ENCODE measurements at regions not wholly inside any gene's neighbourhood (a gene's known extent, or its start where the extent isn't known, plus 50 kb on each side); places are given as distances from the start of the nearest gene placed in this dataset.
"Not testable (repeated sequence)": the region's sequence is repeated elsewhere in the genome, so short reads cannot be mapped to it uniquely, and the experiment has no call there.

- Histone ChIP-seq H3K27ac (ENCODE audit: low read depth in 1 of 2, low read length in 2 of 2) (no peak overlapping the region), H3K36me3 (ENCODE audit: insufficient read depth, low read length) (no peaks in the 10 kb centered on the region), H3K4me1 (ENCODE audit: insufficient read depth, low read length) (no peaks in the 10 kb centered on the region), H3K9me3 (ENCODE audit: control insufficient read depth in 1 of 2, insufficient read depth in 1 of 2, low read length in 2 of 2) (no peaks in the 10 kb centered on the region), H3K27me3 (ENCODE audit: control insufficient read depth in 1 of 2, insufficient read depth in 2 of 2, low read length in 2 of 2) (peaks cover 25 to 29% of the 10 kb centered on the region in 2 experiments), H3K4me3 (ENCODE audit: low read length) (no peak overlapping the region)
- ATAC-seq (ENCODE audit: poor library complexity) (no peak), DNase-seq (no peak)
- ChIA-PET POLR2A (no interaction called here), CTCF (interaction anchor here (1.6 kb wide), 1 partner anchor 8 kb away, joined by 7 read pairs; no protein-coding TSS in a partner anchor)
- no peaks in the 10 kb centered on the region for H3K9me3 Mint-ChIP-seq
- intact Hi-C loops (cut with DNase I, micrococcal nuclease), result loop anchor here in 1 of 2 experiments (10.0 kb wide), 1 partner anchor 1854 kb away; no protein-coding TSS in a partner anchor
- H3K4me1 Mint-ChIP-seq (ENCODE audit: low read depth), result no peaks in the 10 kb centered on the region
- no peaks in the 10 kb centered on the region for H3K36me3 Mint-ChIP-seq (ENCODE audit: low read depth)
- peaks cover 70% of the 10 kb centered on the region for H3K27me3 Mint-ChIP-seq
- no peak for TF ChIP-seq CTCF (IDR thresholded peaks at IDR 0.05)
- no peak overlapping the region for H3K4me3 Mint-ChIP-seq
- no peak overlapping the region for H3K27ac Mint-ChIP-seq
Observed at GRCh38 chr22:35158336-35158735, 92.4 kb downstream of the ISX start.

- Mint-ChIP-seq H3K27me3 (peaks cover 63% of the 10 kb centered on the region), H3K27ac (no peak overlapping the region), H3K36me3 (ENCODE audit: low read depth) (no peaks in the 10 kb centered on the region), H3K4me3 (no peak overlapping the region), H3K9me3 (no peaks in the 10 kb centered on the region), H3K4me1 (ENCODE audit: low read depth) (no peaks in the 10 kb centered on the region)
- POLR2A ChIA-PET, result no interaction called here
- CTCF ChIA-PET, result interaction anchor here (1.6 kb wide), 1 partner anchor 9 kb away, joined by 7 read pairs; no protein-coding TSS in a partner anchor
- ATAC-seq (ENCODE audit: poor library complexity), result no peak
- Histone ChIP-seq H3K4me3 (ENCODE audit: low read length) (no peak overlapping the region), H3K9me3 (ENCODE audit: control insufficient read depth in 1 of 2, insufficient read depth in 1 of 2, low read length in 2 of 2) (no peaks in the 10 kb centered on the region), H3K36me3 (ENCODE audit: insufficient read depth, low read length) (no peaks in the 10 kb centered on the region), H3K27me3 (ENCODE audit: control insufficient read depth in 1 of 2, insufficient read depth in 2 of 2, low read length in 2 of 2) (peaks cover 21 to 28% of the 10 kb centered on the region in 2 experiments), H3K4me1 (ENCODE audit: insufficient read depth, low read length) (no peaks in the 10 kb centered on the region), H3K27ac (ENCODE audit: low read depth in 1 of 2, low read length in 2 of 2) (no peak overlapping the region)
- no peak for DNase-seq
- intact Hi-C loops (cut with DNase I, micrococcal nuclease), result loop anchor here in 1 of 2 experiments (10.0 kb wide), 1 partner anchor 1855 kb away; no protein-coding TSS in a partner anchor
- TF ChIP-seq CTCF (IDR thresholded peaks at IDR 0.05), result no peak
Observed at GRCh38 chr22:35159343-35159742, 93.4 kb downstream of the ISX start.

GRCh38 chr22:35160268-35160667 is 94.3 kb downstream of the ISX start:
- Histone ChIP-seq H3K4me1 (ENCODE audit: insufficient read depth, low read length) (no peaks in the 10 kb centered on the region), H3K4me3 (ENCODE audit: low read length) (no peak overlapping the region), H3K36me3 (ENCODE audit: insufficient read depth, low read length) (no peaks in the 10 kb centered on the region), H3K9me3 (ENCODE audit: control insufficient read depth in 1 of 2, insufficient read depth in 1 of 2, low read length in 2 of 2) (no peaks in the 10 kb centered on the region), H3K27me3 (ENCODE audit: control insufficient read depth in 1 of 2, insufficient read depth in 2 of 2, low read length in 2 of 2) (peaks cover 11 to 23% of the 10 kb centered on the region in 2 experiments), H3K27ac (ENCODE audit: low read depth in 1 of 2, low read length in 2 of 2) (no peak overlapping the region)
- Mint-ChIP-seq H3K4me1 (ENCODE audit: low read depth) (no peaks in the 10 kb centered on the region), H3K4me3 (no peak overlapping the region), H3K27me3 (peaks cover 60% of the 10 kb centered on the region), H3K9me3 (no peaks in the 10 kb centered on the region), H3K36me3 (ENCODE audit: low read depth) (no peaks in the 10 kb centered on the region), H3K27ac (no peak overlapping the region)
- ChIA-PET CTCF (no interaction called here), POLR2A (no interaction called here)
- no peak for DNase-seq
- ATAC-seq (ENCODE audit: poor library complexity), result no peak
- TF ChIP-seq CTCF (IDR thresholded peaks at IDR 0.05), result no peak
- intact Hi-C loops (cut with DNase I, micrococcal nuclease), result no loop called here

GRCh38 chr22:35165896-35166295 is 91.4 kb upstream of the HMGXB4 start:
- H3K4me1 Mint-ChIP-seq (ENCODE audit: low read depth); H3K27ac ChIP-seq (ENCODE audit: low read depth in 1 of 2, low read length in 2 of 2); POLR2A ChIA-PET; H3K9me3 Mint-ChIP-seq; DNase-seq; H3K36me3 Mint-ChIP-seq (ENCODE audit: low read depth); H3K4me3 ChIP-seq (ENCODE audit: low read length); CTCF ChIA-PET; intact Hi-C loops (cut with DNase I, micrococcal nuclease); H3K36me3 ChIP-seq (ENCODE audit: insufficient read depth, low read length); H3K27ac Mint-ChIP-seq; H3K4me1 ChIP-seq (ENCODE audit: insufficient read depth, low read length); H3K9me3 ChIP-seq (ENCODE audit: control insufficient read depth in 1 of 2, insufficient read depth in 1 of 2, low read length in 2 of 2); H3K4me3 Mint-ChIP-seq; ATAC-seq (ENCODE audit: poor library complexity): not testable (repeated sequence)
- peaks cover 39% of the 10 kb centered on the region for H3K27me3 Mint-ChIP-seq
- peaks cover 0 to 13% of the 10 kb centered on the region in 2 experiments for H3K27me3 ChIP-seq (ENCODE audit: control insufficient read depth in 1 of 2, insufficient read depth in 2 of 2, low read length in 2 of 2)

All from CD4-positive, alpha-beta T cell (primary cell).